Erythroblast (primary cell): ENCODE measurements at regions not wholly inside any gene's neighbourhood (a gene's known extent, or its start where the extent isn't known, plus 50 kb on each side); places are given as distances from the start of the nearest gene placed in this dataset.

Experiments
- DNase-seq, 2 experiments: peaks; one replicate each; lab custom pipeline; 2025; lab: John Stamatoyannopoulos, UW
- GATA1 ChIP-seq: IDR thresholded peaks from 2 replicates; pipeline ENCODE4 v1.6.1; 2011; ENCODE audit warnings: low read depth, mild to moderate bottlenecking, control low read depth, low read length, moderate library complexity
- POLR2A ChIP-seq: IDR thresholded peaks from 2 replicates; pipeline ENCODE4 v1.6.1; 2011; ENCODE audit warnings: mild to moderate bottlenecking, low read length

DNA sequence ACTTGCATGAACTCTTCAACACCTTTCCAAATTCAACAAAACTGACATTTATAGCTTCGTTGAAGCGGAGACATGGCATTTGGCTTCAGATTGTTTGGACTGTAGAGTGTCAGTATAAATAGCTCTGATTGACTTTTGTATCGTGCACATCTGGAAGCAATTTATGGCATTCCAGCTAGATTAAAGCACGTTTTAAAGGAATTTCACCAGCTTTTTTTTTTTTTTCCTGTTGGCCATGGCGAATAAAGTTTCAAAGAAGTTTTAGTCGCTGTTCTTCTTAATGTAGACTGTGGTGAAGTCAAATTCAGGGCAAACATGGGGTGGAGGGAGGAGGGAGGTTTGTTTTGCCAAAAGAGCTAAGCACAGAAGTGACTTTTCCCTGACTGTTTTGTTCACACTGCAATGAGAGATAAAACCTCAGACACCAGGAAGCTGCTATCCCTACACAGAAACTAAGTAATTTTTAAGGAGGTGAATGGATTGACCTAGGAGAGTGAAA is 391.0 kb upstream of the RARB start:
- no peak for DNase-seq
- no peak for TF ChIP-seq GATA1

DNA sequence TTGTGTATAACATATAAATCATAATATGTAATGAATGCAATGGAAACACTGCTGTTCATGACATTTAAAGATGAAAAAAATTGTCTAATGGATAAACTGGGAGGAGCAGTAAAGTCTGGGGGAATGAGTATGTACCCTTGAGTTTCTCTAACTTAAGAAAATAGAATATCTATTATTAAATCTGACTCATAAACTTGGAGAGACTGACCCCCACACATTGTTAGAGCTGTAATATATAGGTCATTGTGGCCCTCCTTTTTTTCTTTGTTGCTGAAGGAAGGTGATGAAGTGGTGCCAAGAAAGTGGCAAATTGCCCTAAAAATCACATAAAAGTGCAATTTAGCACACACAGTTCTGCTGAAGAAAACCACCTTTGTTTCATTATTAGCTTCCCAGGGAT is 389.8 kb upstream of the RARB start:
- DNase-seq: no peak
- TF ChIP-seq POLR2A (no peak), GATA1 (no peak)

DNA sequence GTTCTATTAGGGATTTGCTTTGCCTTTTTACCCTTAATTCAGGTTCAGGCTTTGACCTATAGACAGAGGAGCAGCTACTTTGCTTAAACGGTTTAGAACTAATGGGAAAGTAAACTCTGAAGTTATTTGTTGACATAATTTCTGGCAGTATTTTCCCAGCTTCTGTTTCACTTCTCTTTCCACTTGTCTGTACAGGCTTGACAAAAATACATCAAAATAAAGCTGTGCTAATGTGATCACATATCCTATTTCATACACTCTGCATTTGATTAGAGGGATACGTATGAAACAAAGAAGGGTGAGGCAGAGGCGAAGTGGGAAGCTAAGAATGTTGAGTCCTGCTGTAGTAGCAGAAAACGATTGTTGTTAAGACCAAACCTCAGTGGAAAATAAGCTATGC is 389.1 kb upstream of the RARB start:
- no peak for TF ChIP-seq POLR2A
- TF ChIP-seq GATA1: no peak
- DNase-seq: no peak

DNA sequence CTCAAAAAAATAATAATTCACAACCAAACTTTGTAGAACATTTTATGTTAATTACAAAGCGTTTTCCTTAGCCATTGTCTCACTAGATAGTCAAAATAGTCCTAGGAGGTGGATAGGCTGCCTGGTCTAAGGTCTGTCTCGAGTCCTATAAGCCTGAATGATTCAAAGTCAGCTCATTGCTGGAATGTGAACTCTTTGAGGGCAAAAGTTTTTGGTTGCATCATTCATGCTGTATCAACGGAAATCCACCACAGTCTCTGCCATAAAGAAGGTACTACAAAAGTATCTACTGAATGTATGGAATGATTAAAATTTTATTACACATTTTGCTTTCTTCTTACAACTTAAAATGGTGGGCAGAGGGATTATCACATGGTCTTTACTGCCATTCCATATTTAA is 387.3 kb upstream of the RARB start:
- TF ChIP-seq GATA1 (no peak), POLR2A (no peak)
- no peak for DNase-seq

DNA sequence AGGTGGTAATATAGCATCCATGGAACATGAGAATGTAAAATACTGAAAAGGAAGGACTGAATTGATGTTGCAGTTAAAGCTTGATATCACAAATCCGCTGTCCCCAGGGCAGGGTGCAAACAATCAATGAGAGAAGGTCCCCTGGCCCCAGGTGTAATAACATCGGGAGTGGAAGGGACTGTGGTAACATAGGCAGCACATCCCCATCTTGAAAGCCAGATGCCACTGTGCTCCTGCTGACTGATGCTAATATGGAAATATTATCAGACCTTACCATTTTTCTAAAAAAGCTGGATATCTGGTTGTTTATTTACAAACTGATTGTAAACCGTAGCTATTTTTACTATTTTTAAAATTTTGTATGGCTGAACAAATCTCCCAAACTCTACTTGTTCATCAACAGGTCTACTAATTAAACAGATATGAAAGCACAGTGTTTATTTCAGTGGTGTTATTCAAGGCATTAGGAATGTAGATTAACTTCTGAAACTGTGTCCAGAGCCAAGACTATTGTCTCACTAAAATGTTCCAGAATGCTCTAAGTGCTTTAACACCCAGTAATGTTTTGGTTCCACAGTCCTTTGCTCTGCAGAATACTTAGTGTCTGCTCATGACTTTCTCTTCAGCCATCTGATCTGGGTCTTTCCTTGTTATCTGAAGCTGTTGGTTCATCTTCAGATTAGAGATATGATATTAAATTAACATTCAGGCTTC is 386.0 kb upstream of the RARB start:
- TF ChIP-seq GATA1 (no peak), POLR2A (no peak)
- DNase-seq: no peak

DNA sequence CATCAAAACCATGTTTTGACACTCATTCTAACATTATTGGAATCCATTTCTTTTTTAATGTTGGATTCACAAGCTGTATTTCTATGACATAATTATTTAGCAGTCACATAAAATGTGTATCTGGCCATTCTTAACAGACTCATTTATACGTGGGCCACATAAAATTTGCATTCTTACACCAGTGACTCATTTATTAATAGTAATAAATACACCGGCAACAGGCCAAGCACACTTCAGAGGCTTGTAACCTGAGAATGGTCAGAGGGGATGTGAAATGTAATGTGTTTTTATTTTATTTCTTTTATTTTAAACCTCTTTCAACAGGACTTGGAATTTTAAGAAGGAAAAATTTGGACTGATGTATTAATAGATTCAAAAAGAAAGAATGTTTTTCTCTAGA is 384.9 kb upstream of the RARB start:
- TF ChIP-seq POLR2A (no peak), GATA1 (no peak)
- no peak for DNase-seq

DNA sequence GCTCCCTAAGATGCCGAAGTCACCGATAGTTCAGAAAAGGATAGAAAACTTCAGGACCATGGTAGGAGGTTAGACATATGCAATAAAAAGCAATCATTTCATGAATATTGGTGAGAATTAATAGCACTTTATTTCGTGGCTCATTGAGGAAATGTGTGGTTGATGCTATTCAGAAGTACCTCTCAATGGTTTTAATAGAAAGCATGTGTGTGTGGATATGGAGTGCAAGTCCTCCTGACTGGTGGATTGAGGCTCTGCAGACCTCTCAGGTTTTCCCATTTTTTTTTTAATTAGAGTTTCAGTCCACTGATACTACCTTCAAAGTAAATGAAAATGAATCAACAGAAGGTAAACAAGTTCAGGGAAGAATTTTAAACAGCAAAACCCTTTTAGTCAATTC is 384.3 kb upstream of the RARB start:
- TF ChIP-seq GATA1: no peak
- TF ChIP-seq POLR2A: no peak
- no peak for DNase-seq

DNA sequence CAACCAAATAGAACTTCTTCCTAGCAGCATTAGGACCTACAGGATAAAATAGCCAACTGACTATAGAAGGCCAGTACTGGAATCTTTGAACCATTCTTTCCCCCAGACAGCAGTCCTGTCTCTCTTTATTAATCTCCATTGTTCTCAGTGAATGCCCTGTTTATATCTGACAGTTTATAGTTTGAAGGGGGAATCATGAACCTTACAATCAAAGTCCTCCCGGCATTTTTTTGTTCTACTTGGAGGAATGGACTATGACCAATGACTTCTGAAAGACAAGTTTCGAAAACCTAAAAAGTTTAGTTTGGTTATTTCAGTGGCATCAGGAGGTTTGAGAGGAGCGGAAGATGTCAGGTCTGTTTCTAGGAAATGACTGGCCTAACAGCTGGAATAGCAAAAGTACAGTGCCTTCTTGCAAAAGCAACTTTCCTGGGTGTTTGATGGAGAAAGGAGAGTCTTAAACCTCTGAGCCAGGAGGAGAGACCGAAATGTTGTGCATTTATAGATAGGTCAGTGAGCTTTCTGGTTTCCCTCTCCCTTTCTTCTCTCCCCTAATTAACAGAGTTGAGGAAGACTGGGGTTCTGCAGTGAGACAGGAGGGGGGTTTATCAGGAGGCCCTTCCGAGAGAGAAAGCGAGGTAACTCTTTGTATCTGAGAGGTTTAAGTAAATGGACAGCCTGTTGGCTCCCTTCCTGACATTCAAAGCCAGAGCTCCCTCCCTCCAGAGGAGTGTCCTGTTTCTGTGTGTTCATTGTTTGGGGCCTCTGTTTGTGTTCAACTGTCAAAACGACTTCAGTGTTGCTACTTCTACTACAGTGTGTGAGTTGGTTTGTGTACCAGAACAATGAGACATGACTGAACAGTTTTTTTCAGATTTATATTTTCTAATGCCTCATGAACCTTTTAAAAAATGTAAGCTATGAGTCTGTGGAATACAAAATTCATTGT is 383.0 kb upstream of the RARB start:
- no peak for TF ChIP-seq POLR2A
- TF ChIP-seq GATA1: no peak
- DNase-seq: no peak

DNA sequence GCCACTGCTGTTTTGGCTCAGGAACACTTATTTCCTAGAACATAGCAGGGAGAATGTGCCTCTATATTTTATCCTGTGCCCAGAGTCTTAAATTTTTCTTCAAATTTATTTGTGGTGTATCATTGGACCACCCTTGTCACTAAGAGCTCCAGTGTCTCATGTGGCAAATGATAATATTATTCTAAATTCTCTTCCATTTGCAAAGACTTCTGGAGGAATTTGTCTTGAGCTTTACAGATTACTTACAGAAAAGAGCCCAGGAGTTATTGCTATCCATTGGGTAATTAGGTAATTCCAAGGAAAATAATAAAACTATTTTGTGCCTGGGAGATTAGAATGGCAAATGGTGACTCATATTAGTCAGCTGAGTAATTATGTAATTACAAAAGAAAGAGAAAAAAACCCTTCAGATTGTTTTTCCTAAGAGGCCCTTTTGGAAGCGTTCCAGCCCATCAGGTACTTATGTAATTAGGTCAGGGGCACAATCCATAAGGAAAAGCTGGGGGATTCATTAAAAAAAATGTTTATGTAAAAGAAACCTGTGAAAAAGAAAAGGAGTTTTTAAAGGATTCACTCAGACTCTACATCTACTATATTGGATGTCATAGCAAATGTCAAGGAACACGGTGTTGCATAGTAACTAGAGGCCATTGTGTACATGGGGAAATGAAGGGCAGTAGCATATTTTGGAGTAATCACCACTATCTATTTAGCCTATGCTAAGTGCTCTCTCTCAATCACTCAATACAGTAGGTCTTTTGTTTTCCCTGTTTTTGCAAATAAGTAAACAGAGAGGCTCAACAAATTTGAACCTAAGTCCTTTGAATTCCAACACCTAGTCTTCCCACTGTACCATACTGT is 380.9 kb upstream of the RARB start:
- DNase-seq: no peak
- no peak for TF ChIP-seq POLR2A
- no peak for TF ChIP-seq GATA1

DNA sequence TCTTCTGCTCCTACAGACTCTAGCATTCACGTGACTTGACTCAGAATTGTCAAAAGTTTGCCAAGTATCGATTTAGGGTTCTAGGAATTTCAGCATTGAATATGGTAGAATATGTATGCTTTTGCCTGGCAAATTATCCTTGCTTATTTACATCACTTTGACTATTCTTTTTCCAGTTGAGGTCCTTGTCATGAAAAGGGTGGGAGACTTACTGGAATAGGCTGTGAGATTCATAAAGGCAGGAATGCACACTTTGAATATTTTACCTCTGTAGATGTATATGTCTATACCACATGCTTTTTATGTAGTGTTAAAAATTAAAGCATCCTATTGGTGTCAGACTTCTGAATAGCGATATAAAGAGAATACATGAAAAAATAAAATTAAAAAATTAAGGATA is 378.8 kb upstream of the RARB start:
- no peak for DNase-seq
- TF ChIP-seq GATA1 (no peak), POLR2A (no peak)

DNA sequence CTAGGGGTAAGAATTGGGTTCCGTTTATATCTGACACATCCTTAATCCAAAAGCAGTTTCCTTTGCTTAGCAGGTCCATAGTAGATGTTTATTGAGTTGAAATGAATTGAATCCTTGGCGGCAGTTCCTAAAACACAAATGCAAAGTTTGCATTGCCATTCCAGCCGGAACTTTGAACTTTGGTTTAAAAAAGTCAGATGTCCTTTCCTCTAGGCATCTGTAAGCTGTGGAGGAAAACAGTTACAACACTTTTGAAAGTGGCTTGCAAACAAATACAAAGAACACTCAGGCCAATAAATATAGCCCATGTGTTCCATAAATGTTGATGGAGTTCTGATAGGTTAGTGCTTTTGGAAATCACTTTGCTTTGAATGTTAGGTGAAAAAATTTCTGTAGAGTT is 374.7 kb upstream of the RARB start:
- no peak for DNase-seq
- TF ChIP-seq POLR2A (no peak), GATA1 (no peak)

DNA sequence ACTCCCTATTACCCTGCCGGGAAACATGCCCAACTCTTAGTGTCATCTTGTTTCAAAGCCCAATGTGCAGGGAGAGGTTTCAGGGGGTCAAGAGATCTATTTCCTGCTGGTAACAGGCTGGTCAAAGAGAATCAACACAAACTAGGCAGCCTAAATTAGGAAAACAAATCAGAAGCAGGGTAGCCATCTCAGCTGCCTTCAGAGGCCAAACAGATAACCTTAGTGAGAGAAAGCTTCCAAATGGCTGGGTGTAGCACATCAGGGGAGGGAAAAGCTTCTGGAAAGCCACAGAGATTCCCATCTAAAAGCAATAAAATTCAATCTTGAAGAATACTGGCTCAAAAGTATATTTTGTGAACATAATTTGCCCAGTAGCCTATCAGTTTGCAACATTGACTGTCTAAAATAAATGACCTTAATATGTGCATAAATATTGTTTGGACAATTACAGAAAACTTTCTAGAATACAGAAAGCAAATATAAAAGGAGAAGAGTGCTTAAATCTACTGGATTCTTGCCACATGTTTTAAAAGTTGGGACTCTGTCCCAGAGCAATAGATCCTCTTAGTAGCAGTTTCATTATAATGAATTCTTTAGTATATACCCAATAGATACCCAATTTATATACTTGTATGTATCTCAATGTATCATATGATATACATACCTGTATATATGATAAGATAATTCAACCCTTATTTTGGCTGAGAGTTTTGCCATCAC is 371.9 kb upstream of the RARB start:
- DNase-seq: no peak
- TF ChIP-seq POLR2A (no peak), GATA1 (no peak)

DNA sequence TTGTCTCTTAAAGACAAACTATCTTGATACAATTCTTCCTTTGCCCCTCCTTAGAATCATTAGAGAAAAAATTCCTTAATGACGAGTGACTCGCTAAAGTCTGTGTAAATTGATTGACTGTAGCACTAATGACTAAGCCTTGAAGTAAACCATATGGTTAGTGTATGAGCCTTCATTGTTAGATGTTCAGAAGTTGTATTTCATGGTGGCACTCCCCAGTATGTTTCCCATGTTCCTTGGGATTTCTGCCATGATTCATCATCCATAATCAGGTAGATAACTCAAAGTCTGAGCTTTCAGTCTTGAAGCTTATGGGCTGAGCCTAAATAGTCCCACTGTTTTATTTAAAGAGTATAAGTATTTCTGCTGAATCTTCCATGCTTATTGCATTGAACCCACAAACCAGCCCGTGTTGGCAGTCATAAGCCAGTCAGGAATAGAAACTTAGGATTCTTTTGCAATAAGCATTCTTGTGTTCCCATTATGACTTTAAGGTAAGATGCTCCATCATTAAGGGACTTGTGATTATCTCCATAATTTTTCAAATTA is 371.2 kb upstream of the RARB start:
- no peak for DNase-seq
- TF ChIP-seq GATA1 (no peak), POLR2A (no peak)
